ENCODE measurements at regions not wholly inside any gene's neighbourhood (a gene's known extent, or its start where the extent isn't known, plus 50 kb on each side); places are given as distances from the start of the nearest gene placed in this dataset.

GRCh38 chr9:118336250-118336942 lies 632.2 kb downstream of the TLR4 start:
- TF ChIP-seq TAF1 (IDR thresholded peaks at IDR 0.05; ENCODE audit: borderline replicate concordance, insufficient read depth, low read length), result no peak
- TF ChIP-seq SIN3A (IDR thresholded peaks at IDR 0.05; ENCODE audit: borderline replicate concordance, insufficient read depth, low read length), result no peak
- TF ChIP-seq POLR2AphosphoS5 (IDR thresholded peaks at IDR 0.05; ENCODE audit: low read depth, low read length), result no peak
- TF ChIP-seq FOXP2 (optimal IDR thresholded peaks at IDR 0.05; ENCODE audit: borderline replicate concordance, extremely low read depth, extremely low read length, insufficient read depth), result no peak

- TF ChIP-seq SIN3A (IDR thresholded peaks at IDR 0.05; ENCODE audit: borderline replicate concordance, insufficient read depth, low read length) (no peak), FOXP2 (optimal IDR thresholded peaks at IDR 0.05; ENCODE audit: borderline replicate concordance, extremely low read depth, extremely low read length, insufficient read depth) (no peak), REST (IDR thresholded peaks at IDR 0.05; ENCODE audit: insufficient read depth in 1 of 2, low read depth in 2 of 2, low read length in 2 of 2) (no peak), TAF1 (IDR thresholded peaks at IDR 0.05; ENCODE audit: borderline replicate concordance, insufficient read depth, low read length) (no peak), POLR2AphosphoS5 (IDR thresholded peaks at IDR 0.05; ENCODE audit: low read depth, low read length) (no peak)
Measured at GRCh38 chr9:118336943-118337330, 632.7 kb downstream of the TLR4 start.

- no peak for TF ChIP-seq TAF1 (IDR thresholded peaks at IDR 0.05; ENCODE audit: borderline replicate concordance, insufficient read depth, low read length)
- no peak for TF ChIP-seq POLR2AphosphoS5 (IDR thresholded peaks at IDR 0.05; ENCODE audit: low read depth, low read length)
- no peak for TF ChIP-seq FOXP2 (optimal IDR thresholded peaks at IDR 0.05; ENCODE audit: borderline replicate concordance, extremely low read depth, extremely low read length, insufficient read depth)
- no peak for TF ChIP-seq SIN3A (IDR thresholded peaks at IDR 0.05; ENCODE audit: borderline replicate concordance, insufficient read depth, low read length)
- TF ChIP-seq REST (IDR thresholded peaks at IDR 0.05; ENCODE audit: insufficient read depth in 1 of 2, low read depth in 2 of 2, low read length in 2 of 2), result no peak
Measured at GRCh38 chr9:118360036-118360435, 655.8 kb downstream of the TLR4 start.

GRCh38 chr9:118362123-118362522 lies 657.9 kb downstream of the TLR4 start:
- TF ChIP-seq FOXP2 (optimal IDR thresholded peaks at IDR 0.05; ENCODE audit: borderline replicate concordance, extremely low read depth, extremely low read length, insufficient read depth) (no peak), TAF1 (IDR thresholded peaks at IDR 0.05; ENCODE audit: borderline replicate concordance, insufficient read depth, low read length) (no peak), SIN3A (IDR thresholded peaks at IDR 0.05; ENCODE audit: borderline replicate concordance, insufficient read depth, low read length) (no peak)

- TF ChIP-seq POLR2AphosphoS5 (IDR thresholded peaks at IDR 0.05; ENCODE audit: low read depth, low read length) (no peak), SIN3A (IDR thresholded peaks at IDR 0.05; ENCODE audit: borderline replicate concordance, insufficient read depth, low read length) (no peak), REST (IDR thresholded peaks at IDR 0.05; ENCODE audit: insufficient read depth in 1 of 2, low read depth in 2 of 2, low read length in 2 of 2) (no peak), TAF1 (IDR thresholded peaks at IDR 0.05; ENCODE audit: borderline replicate concordance, insufficient read depth, low read length) (no peak), FOXP2 (optimal IDR thresholded peaks at IDR 0.05; ENCODE audit: borderline replicate concordance, extremely low read depth, extremely low read length, insufficient read depth) (no peak)
Measured at GRCh38 chr9:118362596-118362995, 658.4 kb downstream of the TLR4 start.
